ENCODE measurements at regions not wholly inside any gene's neighbourhood (a gene's known extent, or its start where the extent isn't known, plus 50 kb on each side); places are given as distances from the start of the nearest gene placed in this dataset.

DNA sequence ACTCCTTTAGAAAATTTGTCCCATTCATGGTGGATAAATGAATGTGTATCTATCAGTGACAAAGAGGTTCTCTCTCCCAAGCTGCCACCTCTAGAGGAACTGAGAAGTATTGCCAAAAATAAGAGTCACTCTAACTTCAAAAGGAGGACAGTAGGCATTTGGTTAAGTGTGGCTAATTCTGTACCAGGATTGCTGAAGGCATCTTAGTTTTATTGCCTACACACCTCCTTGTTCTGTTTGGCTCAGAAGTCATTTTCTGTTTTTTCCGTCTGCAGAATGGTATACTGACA, 189.0 kb upstream of the MPPED2 start:
- Histone ChIP-seq H4K20me1 (ENCODE audit: control insufficient read depth, extremely low read depth, insufficient read depth, low read length) (no peaks in the 10 kb centered on the region), H2AFZ (ENCODE audit: low read length) (no peak overlapping the region), H3K9ac (ENCODE audit: insufficient read depth, low read length) (no peak overlapping the region), H3K27me3 (ENCODE audit: control insufficient read depth, insufficient read depth, low read length) (no peaks in the 10 kb centered on the region), H3K79me2 (ENCODE audit: control insufficient read depth, insufficient read depth, low read length) (no peaks in the 10 kb centered on the region), H3K27ac (ENCODE audit: insufficient read depth, low read length) (no peak overlapping the region), H3K36me3 (ENCODE audit: control insufficient read depth, insufficient read depth, low read length) (no peaks in the 10 kb centered on the region), H3K9me3 (ENCODE audit: control insufficient read depth, insufficient read depth, low read depth, low read length) (no peaks in the 10 kb centered on the region), H3K4me2 (ENCODE audit: extremely low read depth, insufficient read depth, low read length) (no peak overlapping the region), H3K4me1 (ENCODE audit: control insufficient read depth, extremely low read depth, insufficient read depth, low read length) (no peaks in the 10 kb centered on the region), H3K4me3 (replicated peaks in 1 of 4; ENCODE audit: control extremely low read depth in 1 of 4, insufficient read depth in 1 of 4, low read depth in 3 of 4, low read length in 4 of 4) (no peak overlapping the region)
- DNase-seq (ENCODE audit: low read depth in 2 of 2), result no peak
- TF ChIP-seq, protein P1, sequence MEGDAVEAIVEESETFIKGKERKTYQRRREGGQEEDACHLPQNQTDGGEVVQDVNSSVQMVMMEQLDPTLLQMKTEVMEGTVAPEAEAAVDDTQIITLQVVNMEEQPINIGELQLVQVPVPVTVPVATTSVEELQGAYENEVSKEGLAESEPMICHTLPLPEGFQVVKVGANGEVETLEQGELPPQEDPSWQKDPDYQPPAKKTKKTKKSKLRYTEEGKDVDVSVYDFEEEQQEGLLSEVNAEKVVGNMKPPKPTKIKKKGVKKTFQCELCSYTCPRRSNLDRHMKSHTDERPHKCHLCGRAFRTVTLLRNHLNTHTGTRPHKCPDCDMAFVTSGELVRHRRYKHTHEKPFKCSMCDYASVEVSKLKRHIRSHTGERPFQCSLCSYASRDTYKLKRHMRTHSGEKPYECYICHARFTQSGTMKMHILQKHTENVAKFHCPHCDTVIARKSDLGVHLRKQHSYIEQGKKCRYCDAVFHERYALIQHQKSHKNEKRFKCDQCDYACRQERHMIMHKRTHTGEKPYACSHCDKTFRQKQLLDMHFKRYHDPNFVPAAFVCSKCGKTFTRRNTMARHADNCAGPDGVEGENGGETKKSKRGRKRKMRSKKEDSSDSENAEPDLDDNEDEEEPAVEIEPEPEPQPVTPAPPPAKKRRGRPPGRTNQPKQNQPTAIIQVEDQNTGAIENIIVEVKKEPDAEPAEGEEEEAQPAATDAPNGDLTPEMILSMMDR (conservative IDR thresholded peaks at IDR 0.05 in 1 of 2, IDR thresholded peaks at IDR 0.05 in 1 of 2; ENCODE audit: low read depth in 1 of 2, low read length in 2 of 2), result no peak
- no peak for TF ChIP-seq EZH2 (IDR thresholded peaks at IDR 0.05; ENCODE audit: low read length, missing control alignments)

DNA sequence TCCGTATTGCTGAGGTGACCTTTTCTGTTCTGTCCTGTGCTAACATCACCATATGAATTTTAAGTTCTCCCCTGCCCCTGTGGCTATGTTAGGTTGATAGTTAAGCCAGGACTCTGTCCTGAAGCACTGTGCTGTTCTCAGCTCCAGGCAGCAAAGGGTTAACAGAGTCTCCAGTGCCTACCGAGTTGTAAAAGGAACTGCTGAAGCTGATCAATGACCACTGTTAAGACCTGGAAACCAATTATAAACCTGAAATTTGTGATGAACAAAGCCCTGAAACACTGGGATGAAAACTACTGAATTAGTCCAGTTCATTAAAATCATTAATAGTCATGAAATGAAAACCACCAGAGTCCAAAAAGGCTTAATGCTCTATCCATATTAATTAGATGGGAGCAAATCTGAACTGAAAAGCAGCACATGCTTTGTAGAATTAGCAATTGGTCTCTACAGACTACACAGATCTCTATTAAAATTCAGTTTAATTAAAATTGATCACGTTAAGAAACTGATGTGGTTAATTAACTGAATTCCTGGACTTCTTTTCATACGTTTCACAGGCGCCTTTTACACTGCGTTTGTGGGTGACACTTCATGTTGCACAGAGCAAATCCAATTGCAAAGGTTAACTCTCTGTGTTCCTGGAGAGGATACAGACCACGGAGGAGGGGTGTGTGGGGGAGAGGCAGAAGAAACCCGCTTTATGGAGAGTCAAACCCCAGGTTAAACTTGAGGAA, 188.5 kb upstream of the MPPED2 start:
- Histone ChIP-seq H3K27me3 (ENCODE audit: control insufficient read depth, insufficient read depth, low read length) (no peaks in the 10 kb centered on the region), H4K20me1 (ENCODE audit: control insufficient read depth, extremely low read depth, insufficient read depth, low read length) (no peaks in the 10 kb centered on the region), H3K9me3 (ENCODE audit: control insufficient read depth, insufficient read depth, low read depth, low read length) (no peaks in the 10 kb centered on the region), H3K4me2 (ENCODE audit: extremely low read depth, insufficient read depth, low read length) (no peak overlapping the region), H2AFZ (ENCODE audit: low read length) (no peak overlapping the region), H3K9ac (ENCODE audit: insufficient read depth, low read length) (no peak overlapping the region), H3K4me3 (replicated peaks in 1 of 4; ENCODE audit: control extremely low read depth in 1 of 4, insufficient read depth in 1 of 4, low read depth in 3 of 4, low read length in 4 of 4) (no peak overlapping the region), H3K36me3 (ENCODE audit: control insufficient read depth, insufficient read depth, low read length) (no peaks in the 10 kb centered on the region), H3K4me1 (ENCODE audit: control insufficient read depth, extremely low read depth, insufficient read depth, low read length) (no peaks in the 10 kb centered on the region), H3K79me2 (ENCODE audit: control insufficient read depth, insufficient read depth, low read length) (no peaks in the 10 kb centered on the region), H3K27ac (ENCODE audit: insufficient read depth, low read length) (no peak overlapping the region)
- TF ChIP-seq, protein P1 (conservative IDR thresholded peaks at IDR 0.05 in 1 of 2, IDR thresholded peaks at IDR 0.05 in 1 of 2; ENCODE audit: low read depth in 1 of 2, low read length in 2 of 2), result no peak
- no peak for DNase-seq (ENCODE audit: low read depth in 2 of 2)

GRCh38 chr11:30772908-30773307, 186.8 kb upstream of the MPPED2 start:
- Histone ChIP-seq H3K4me1 (ENCODE audit: control insufficient read depth, extremely low read depth, insufficient read depth, low read length) (no peaks in the 10 kb centered on the region), H4K20me1 (ENCODE audit: control insufficient read depth, extremely low read depth, insufficient read depth, low read length) (no peaks in the 10 kb centered on the region), H3K9ac (ENCODE audit: insufficient read depth, low read length) (no peak overlapping the region), H3K9me3 (ENCODE audit: control insufficient read depth, insufficient read depth, low read depth, low read length) (no peaks in the 10 kb centered on the region), H2AFZ (ENCODE audit: low read length) (no peak overlapping the region), H3K4me2 (ENCODE audit: extremely low read depth, insufficient read depth, low read length) (no peak overlapping the region), H3K4me3 (replicated peaks in 1 of 4; ENCODE audit: control extremely low read depth in 1 of 4, insufficient read depth in 1 of 4, low read depth in 3 of 4, low read length in 4 of 4) (no peak overlapping the region), H3K27ac (ENCODE audit: insufficient read depth, low read length) (no peak overlapping the region), H3K79me2 (ENCODE audit: control insufficient read depth, insufficient read depth, low read length) (no peaks in the 10 kb centered on the region), H3K36me3 (ENCODE audit: control insufficient read depth, insufficient read depth, low read length) (no peaks in the 10 kb centered on the region), H3K27me3 (ENCODE audit: control insufficient read depth, insufficient read depth, low read length) (no peaks in the 10 kb centered on the region)
- no peak for DNase-seq (ENCODE audit: low read depth in 2 of 2)
- TF ChIP-seq, protein P1 (conservative IDR thresholded peaks at IDR 0.05 in 1 of 2, IDR thresholded peaks at IDR 0.05 in 1 of 2; ENCODE audit: low read depth in 1 of 2, low read length in 2 of 2), result no peak
- no peak for TF ChIP-seq EZH2 (IDR thresholded peaks at IDR 0.05; ENCODE audit: low read length, missing control alignments)

Measured in fibroblast of lung (primary cell).